ENCODE measurements at regions not wholly inside any gene's neighbourhood (a gene's known extent, or its start where the extent isn't known, plus 50 kb on each side); places are given as distances from the start of the nearest gene placed in this dataset.

GRCh38 chr1:101431956-101432510 is 195.2 kb downstream of the S1PR1 start:
- no peak for TF ChIP-seq EZH2 (IDR thresholded peaks at IDR 0.05; ENCODE audit: borderline replicate concordance, low read length)
- TF ChIP-seq CTCF (IDR thresholded peaks at IDR 0.05; ENCODE audit: low read length): no peak
- H3K27ac ChIP-seq (ENCODE audit: low read depth, low read length, poor library complexity, severe bottlenecking): no peak overlapping the region
- no peaks in the 10 kb centered on the region for H3K36me3 ChIP-seq (ENCODE audit: insufficient read depth, low read length)
- H2AFZ ChIP-seq (ENCODE audit: low read length): no peak overlapping the region
- no peaks in the 10 kb centered on the region for H3F3A ChIP-seq (ENCODE audit: insufficient read depth, low read length)
- H3K9me3 ChIP-seq (ENCODE audit: low read length): no peaks in the 10 kb centered on the region
- peaks cover 15% of the 10 kb centered on the region for H3K4me1 ChIP-seq (ENCODE audit: insufficient read depth, low read length, severe bottlenecking)
- H3K9ac ChIP-seq (ENCODE audit: low read length): no peak overlapping the region
- no peaks in the 10 kb centered on the region for H3K9me2 ChIP-seq (ENCODE audit: low read depth, low read length)
- H3K27me3 ChIP-seq (ENCODE audit: insufficient read depth, low read length): no peaks in the 10 kb centered on the region
- H3K4me2 ChIP-seq (ENCODE audit: low read length): no peak overlapping the region
- no peaks in the 10 kb centered on the region for H3K79me2 ChIP-seq (ENCODE audit: insufficient read depth, low read length)
- no peaks in the 10 kb centered on the region for H4K20me1 ChIP-seq (ENCODE audit: insufficient read depth, low read length)
- H3K4me3 ChIP-seq (ENCODE audit: low read depth, low read length, poor library complexity, severe bottlenecking): no peak overlapping the region

- H2AFZ ChIP-seq (ENCODE audit: low read length): no peak overlapping the region
- H3K27me3 ChIP-seq (ENCODE audit: insufficient read depth, low read length): no peaks in the 10 kb centered on the region
- no peaks in the 10 kb centered on the region for H3K9me3 ChIP-seq (ENCODE audit: low read length)
- H3K9me2 ChIP-seq (ENCODE audit: low read depth, low read length): no peaks in the 10 kb centered on the region
- H3K4me3 ChIP-seq (ENCODE audit: low read depth, low read length, poor library complexity, severe bottlenecking): no peak overlapping the region
- no peaks in the 10 kb centered on the region for H3K79me2 ChIP-seq (ENCODE audit: insufficient read depth, low read length)
- no peaks in the 10 kb centered on the region for H3K36me3 ChIP-seq (ENCODE audit: insufficient read depth, low read length)
- H4K20me1 ChIP-seq (ENCODE audit: insufficient read depth, low read length): no peaks in the 10 kb centered on the region
- no peak overlapping the region; the same call in 1 of the 2 replicates for H3K4me2 ChIP-seq (ENCODE audit: low read length)
- no peak overlapping the region for H3K27ac ChIP-seq (ENCODE audit: low read depth, low read length, poor library complexity, severe bottlenecking)
- no peak overlapping the region for H3K9ac ChIP-seq (ENCODE audit: low read length)
- TF ChIP-seq EZH2 (IDR thresholded peaks at IDR 0.05; ENCODE audit: borderline replicate concordance, low read length): no peak
- no peak for TF ChIP-seq CTCF (IDR thresholded peaks at IDR 0.05; ENCODE audit: low read length)
- no peaks in the 10 kb centered on the region for H3F3A ChIP-seq (ENCODE audit: insufficient read depth, low read length)
- peaks cover 15% of the 10 kb centered on the region for H3K4me1 ChIP-seq (ENCODE audit: insufficient read depth, low read length, severe bottlenecking)
Observed at GRCh38 chr1:101435831-101436511, 199.2 kb downstream of the S1PR1 start.

GRCh38 chr1:101437800-101438199 is 201.0 kb downstream of the S1PR1 start:
- no peak overlapping the region for H3K4me2 ChIP-seq (ENCODE audit: low read length)
- TF ChIP-seq CTCF (IDR thresholded peaks at IDR 0.05; ENCODE audit: low read length) (no peak), EZH2 (IDR thresholded peaks at IDR 0.05; ENCODE audit: borderline replicate concordance, low read length) (no peak)
- H3K4me1 ChIP-seq (ENCODE audit: insufficient read depth, low read length, severe bottlenecking): peaks cover 15% of the 10 kb centered on the region
- H3K9me2 ChIP-seq (ENCODE audit: low read depth, low read length): no peaks in the 10 kb centered on the region
- no peak overlapping the region for H3K4me3 ChIP-seq (ENCODE audit: low read depth, low read length, poor library complexity, severe bottlenecking)
- H3K9ac ChIP-seq (ENCODE audit: low read length): no peak overlapping the region
- H3K27me3 ChIP-seq (ENCODE audit: insufficient read depth, low read length): no peaks in the 10 kb centered on the region
- H3K79me2 ChIP-seq (ENCODE audit: insufficient read depth, low read length): no peaks in the 10 kb centered on the region
- H3K36me3 ChIP-seq (ENCODE audit: insufficient read depth, low read length): no peaks in the 10 kb centered on the region
- H4K20me1 ChIP-seq (ENCODE audit: insufficient read depth, low read length): no peaks in the 10 kb centered on the region
- no peaks in the 10 kb centered on the region for H3K9me3 ChIP-seq (ENCODE audit: low read length)
- no peak overlapping the region for H3K27ac ChIP-seq (ENCODE audit: low read depth, low read length, poor library complexity, severe bottlenecking)
- no peak overlapping the region for H2AFZ ChIP-seq (ENCODE audit: low read length)
- no peaks in the 10 kb centered on the region for H3F3A ChIP-seq (ENCODE audit: insufficient read depth, low read length)
